Activated naive CD4-positive, alpha-beta T cell (primary cell): ENCODE measurements at regions not wholly inside any gene's neighbourhood (a gene's known extent, or its start where the extent isn't known, plus 50 kb on each side); places are given as distances from the start of the nearest gene placed in this dataset.

Source experiments
- DNase-seq, 4 experiments: peaks; one replicate each; lab custom pipeline; 2025; lab: John Stamatoyannopoulos, UW

DNA sequence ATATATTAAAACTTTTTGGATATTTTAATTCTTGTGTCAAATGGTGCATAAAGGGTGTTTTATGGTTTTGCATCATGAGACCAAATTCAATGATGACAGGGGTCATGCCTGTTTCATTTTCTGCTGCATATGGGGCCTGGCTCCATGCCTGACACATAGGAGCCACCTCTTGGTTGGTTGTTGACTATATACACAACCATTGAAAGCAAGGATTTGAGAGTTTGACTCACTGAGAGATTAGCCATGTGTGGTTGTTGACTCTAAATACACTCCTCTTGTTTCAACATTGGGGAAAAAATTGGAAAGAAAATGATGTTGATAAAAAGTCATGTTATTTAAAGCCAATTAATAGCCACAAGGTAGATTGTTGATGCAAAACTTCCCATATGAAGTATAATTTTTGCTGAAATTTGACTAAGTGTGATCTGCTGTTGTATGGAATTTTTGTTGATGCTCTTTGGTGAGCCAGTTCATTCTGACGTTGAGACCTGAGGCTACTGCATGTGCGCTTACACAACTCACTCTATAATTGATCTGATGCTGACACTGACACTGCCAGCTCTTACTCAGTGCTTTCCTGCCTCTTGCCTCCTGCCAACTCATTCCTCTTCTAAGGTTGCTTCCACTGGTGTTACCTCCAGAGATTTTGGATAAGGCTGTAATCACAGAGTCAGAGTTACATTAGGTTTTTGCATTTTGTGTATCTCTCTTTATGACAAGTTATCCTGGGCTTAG is 446.2 kb upstream of the SLC14A2 start:
- DNase-seq: no peak

DNA sequence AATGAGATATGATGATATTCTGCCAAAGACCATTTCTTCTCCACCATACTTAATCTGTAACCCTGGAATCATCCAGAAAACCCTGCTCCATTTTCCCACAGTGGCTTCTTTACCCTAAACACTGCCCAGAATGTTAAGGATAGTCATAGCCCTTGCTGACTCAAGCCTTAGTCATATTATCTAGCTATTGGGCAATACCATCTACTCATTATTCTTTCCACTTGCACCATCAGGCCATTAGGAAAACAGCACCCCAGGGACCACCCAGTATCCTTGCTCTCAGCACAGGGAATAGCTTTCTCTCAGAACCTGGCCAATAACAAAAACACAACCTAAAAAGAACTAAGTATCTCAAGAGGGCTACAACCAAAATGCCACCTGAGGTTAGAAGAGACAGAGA is 445.7 kb upstream of the SLC14A2 start:
- DNase-seq: no peak

- no peak for DNase-seq
Measured at GRCh38 chr18:45171679-45172191, 443.5 kb upstream of the SLC14A2 start.

GRCh38 chr18:45173327-45173726 is 441.9 kb upstream of the SLC14A2 start:
- no peak for DNase-seq

- DNase-seq: no peak
Measured at GRCh38 chr18:45173799-45174519, 441.3 kb upstream of the SLC14A2 start.

DNA sequence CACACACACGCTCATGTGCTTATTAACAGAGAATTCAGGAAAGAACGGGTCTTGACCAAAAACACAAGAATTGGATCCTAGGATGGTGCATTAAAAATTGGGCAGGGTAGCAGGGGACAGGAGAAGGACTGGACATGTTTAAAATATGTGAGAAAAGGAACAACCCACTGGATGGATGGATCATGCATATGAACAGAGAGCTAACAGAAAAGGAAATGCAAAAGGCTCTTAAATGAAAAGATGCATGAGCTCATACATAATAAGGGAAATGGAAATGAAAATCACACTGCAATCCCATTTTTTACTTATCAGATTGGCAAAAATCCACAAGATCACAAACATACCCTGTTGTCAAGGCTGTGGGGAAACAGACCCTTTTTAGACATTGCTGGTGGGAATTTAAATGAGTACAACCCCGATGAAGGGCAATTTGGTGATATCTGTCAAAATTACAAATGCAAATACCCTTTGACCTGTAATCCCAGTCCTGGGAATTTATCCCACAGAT is 440.6 kb upstream of the SLC14A2 start:
- no peak for DNase-seq

GRCh38 chr18:45175511-45175910 is 439.8 kb upstream of the SLC14A2 start:
- DNase-seq: no peak

- no peak for DNase-seq
Measured at GRCh38 chr18:45186832-45187231, 428.4 kb upstream of the SLC14A2 start.

- no peak for DNase-seq
Measured at GRCh38 chr18:45191795-45192194, 423.5 kb upstream of the SLC14A2 start.

DNA sequence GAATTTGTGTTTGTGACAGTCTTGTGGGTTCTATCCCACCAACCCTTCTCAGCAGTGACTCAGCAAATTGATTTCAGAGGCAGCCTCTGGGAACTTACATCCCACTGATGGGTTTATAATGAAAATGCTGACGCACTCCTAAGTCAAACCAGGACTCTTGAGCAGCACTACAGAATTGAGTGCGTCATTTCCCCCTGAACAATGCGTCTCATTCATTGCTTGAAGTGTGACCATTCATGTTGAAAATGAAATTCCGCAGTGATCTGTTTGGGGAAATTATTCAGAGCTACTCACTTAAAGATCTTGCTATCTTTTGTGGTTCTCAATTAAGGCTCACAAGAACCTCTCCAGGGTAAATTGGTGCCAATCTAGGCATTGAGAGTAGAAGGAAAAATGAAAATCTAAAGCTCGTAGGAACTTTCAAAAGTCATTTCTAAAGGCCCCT is 417.7 kb upstream of the SLC14A2 start:
- DNase-seq: no peak

- DNase-seq: no peak
Measured at GRCh38 chr18:45198526-45198925, 416.8 kb upstream of the SLC14A2 start.

DNA sequence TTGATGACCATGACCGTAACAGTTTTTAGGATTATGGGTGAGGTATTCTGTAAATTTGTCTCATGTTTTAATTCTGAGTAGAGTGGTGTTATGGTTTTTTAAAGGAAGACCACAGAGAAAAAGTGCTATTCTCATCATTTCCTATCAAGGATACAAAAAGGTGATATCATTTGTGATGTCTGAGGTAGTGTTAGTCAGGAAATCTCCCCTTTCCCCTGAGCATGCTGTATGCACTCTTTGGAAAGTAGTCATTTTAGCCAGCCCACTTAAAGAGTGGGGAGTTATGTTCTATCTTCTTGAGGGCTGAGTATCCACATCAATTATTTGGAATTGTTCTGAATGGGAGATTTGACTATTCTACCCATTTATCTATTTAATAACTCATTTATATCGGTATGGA is 414.2 kb upstream of the SLC14A2 start:
- DNase-seq: no peak

GRCh38 chr18:45201489-45201888 is 413.8 kb upstream of the SLC14A2 start:
- no peak for DNase-seq

DNA sequence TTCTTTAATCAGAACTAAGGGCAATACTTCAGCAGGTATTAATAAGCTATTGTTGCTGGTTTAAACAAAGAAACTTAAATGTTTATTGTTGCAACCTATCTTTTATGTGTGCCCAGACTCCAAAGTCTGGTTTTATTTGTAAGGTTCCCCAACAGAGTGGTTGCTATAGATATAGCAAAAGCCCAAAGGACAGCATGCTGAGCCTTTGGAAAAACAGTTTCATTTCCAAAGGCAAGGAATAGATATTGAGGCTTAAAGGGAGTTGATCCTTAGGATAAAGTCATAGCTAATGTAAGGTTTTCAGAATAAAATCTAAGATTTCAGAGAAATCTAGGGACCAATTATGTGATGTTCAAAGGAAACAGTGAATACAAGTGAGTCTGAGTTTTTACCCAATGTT is 413.2 kb upstream of the SLC14A2 start:
- no peak for DNase-seq

- DNase-seq: no peak
Measured at GRCh38 chr18:45203677-45204076, 411.6 kb upstream of the SLC14A2 start.

GRCh38 chr18:45207328-45207727 is 407.9 kb upstream of the SLC14A2 start:
- no peak for DNase-seq

DNA sequence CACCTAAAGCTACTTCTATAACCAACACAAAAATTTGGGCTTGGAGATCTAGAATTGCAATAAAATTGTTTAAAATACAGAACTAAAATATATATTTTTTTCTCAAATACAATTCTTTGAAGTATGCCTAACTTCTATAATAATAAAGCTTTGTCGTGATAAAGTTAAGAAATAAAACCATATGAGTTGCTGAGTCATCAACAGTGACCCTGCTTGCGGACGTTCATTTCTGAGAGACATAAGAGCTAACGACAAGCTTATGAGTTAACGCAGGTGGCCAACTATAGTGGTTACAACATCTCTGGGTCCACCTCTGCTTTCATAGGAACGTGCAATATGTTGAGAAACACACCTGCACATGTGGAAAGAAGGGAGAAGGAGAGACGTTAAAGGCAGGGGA is 407.1 kb upstream of the SLC14A2 start:
- DNase-seq: no peak

GRCh38 chr18:45212181-45213039 is 402.9 kb upstream of the SLC14A2 start:
- peak in 1 of 4 experiments; percentile 23 for DNase-seq

GRCh38 chr18:45213040-45213333 is 402.3 kb upstream of the SLC14A2 start:
- no peak for DNase-seq

GRCh38 chr18:45218436-45218835 is 396.8 kb upstream of the SLC14A2 start:
- no peak for DNase-seq

DNA sequence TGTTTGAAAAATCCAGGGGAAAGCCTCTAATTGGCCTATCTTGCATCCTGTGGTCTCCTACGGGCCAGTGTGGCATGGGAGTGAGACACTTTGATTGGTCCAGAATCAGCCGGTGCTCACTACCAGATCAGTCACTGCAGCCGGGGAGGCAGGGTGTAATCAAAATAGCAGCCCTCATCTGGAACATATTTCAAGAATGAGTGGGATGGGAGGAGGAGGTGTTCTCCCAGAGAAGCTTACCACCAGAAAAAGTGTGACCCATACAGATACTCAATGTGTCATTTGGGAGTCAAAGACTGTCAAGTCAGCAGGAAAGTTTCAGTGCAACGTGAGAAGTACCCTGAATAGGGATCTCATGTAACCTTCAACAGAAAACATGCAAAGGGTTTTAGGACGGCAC is 393.9 kb upstream of the SLC14A2 start:
- no peak for DNase-seq

GRCh38 chr18:45222180-45222579 is 393.1 kb upstream of the SLC14A2 start:
- no peak for DNase-seq
